Activated CD4-positive, alpha-beta T cell treated with anti-CD3 and anti-CD28 coated beads for 24 hours (primary cell): ENCODE measurements at regions not wholly inside any gene's neighbourhood (a gene's known extent, or its start where the extent isn't known, plus 50 kb on each side); places are given as distances from the start of the nearest gene placed in this dataset.

Source experiments
- DNase-seq, 2 donors: peaks; one replicate each; pipeline ENCODE4 v3.0.0-alpha.2; 2020; ENCODE audit warnings: low read depth in 2 of 2

DNA sequence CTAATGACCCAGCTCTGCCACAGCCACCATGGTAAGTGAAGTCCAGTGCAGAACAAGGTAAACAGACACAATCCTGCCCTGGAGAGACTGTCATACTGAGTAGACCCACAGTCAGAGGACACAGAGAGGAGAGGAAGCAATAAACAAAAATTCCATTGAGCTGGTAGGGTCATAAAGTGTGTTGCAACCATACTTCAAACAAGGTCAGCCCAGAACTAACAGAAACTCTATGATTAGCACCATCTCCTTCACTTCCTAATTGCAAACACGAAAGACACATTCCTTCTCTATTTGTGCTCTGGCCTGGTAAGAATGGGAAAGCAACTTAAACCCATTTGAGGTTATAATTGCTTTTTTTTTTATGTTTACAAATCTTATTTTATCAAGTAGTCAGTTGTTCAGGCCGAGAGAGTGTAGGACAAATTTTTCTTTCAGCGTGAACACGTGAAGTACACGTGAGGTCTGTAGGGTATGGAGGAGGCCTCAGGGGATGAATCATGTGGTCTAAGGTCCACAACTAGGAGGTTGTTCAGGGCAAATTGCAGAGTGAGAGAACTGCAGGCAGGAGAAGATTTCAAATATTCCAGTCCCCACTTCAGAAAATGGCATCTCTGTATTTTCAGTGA lies 71.4 kb upstream of the GLS start:
- no peak for DNase-seq

DNA sequence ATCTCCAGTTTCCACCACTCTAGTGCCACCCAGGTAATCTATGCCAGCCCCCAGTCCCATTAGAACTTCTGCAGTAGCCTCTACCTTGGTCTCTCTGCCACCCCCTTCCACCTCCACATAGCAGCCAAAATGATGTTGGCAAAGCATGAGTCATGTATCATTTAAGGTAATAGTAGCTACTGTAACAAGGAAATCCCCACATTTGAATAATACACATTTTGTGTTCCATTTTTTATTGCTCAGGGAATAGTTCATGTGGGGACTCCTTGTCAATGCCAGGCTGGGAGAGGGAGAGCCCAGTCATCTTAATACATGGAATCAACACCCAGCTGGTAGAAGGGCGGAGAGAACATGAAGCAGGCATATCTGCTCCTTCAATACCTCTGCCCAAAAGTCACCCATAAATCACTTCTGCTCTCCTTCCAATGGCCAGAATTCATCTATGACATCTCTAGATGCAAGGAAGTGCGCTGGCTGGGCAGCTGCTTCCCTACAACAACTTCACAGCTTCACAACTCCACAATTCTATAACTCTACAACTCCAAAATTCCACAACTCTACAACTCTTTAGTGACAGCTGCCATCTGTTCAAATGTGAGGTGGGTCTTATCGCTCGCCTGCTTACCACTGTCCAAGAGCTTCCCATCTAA lies 70.6 kb upstream of the GLS start:
- no peak for DNase-seq

- DNase-seq: no peak
Measured at GRCh38 chr2:190810981-190811587, 69.5 kb upstream of the GLS start.

GRCh38 chr2:190811811-190812210 lies 68.8 kb upstream of the GLS start:
- no peak for DNase-seq

DNA sequence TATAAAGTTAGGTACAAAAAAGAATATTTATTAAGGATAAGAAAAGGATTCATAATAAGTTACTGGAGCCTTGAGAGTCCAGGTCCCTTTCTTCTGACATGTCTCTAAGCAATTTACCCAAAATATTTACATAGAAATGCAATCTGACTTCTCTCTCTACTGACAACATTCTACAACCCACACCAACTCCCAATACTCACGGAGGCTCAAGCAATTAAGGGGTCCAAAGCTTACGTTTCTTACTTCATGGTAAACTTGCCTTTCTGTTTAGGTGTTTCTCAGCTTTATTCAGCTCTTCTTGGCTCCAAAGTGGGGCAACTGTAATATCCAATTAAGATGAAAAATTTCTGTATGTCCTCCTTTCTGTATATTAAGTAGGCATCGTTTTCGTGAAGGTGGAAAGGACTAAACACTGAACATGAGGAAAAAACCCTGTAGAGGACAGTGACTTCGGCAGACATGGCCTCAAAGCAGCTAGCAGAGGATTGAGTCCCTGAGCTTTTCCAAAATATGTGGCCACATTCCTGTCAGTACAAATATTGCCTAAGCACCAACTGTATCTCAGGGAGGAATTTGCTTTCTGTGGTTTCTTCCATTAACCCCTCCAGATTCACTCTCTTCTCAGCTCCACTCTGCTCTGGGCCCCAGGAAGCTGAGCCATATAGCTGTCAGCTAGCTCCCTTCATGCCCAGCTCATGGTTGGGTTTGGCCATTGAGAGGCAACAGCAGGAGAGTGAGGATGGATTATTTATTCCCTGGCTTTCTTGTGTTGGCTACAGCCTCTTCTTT lies 67.9 kb upstream of the GLS start:
- DNase-seq: no peak

DNA sequence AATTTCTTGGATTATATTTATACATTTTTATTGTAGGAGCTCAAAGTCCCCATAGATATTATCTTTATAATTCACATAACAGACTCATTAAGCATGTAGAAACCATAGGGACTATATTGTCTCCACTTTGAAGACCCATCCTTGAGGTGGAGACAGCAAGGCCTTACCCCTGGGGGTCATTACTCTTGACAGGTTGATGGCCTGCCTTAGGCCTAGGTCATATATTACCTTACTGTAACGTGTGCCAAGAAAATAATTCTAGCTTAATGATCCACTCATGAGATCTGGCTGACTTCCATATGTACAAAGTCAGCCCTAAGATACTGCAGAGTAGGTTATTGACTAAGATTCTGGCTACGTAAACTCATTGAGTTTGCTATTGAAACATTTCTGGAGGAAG lies 65.4 kb upstream of the GLS start:
- DNase-seq: no peak

- DNase-seq: no peak
Measured at GRCh38 chr2:190817082-190817481, 63.5 kb upstream of the GLS start.

DNA sequence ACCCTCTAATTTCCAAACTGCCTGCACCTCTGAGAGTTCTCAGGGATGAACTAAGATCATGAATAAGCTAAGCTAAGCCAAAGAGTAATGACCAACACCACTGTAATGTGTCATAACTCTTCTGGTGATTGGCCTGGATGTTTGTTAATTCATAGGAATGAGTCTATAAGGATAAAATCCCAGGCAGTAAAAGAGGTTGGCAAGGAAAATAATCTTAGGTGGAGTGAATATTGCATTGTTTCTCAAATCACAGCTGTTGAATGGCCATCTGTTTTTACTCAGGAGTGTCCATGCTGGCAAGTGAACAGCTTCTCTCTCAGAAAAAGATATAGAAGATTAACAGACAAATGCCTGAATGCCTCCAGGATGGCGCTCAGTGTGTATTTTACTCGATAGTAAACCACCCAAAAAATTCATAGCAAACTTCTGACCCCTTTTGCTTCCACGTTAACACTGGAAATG lies 60.8 kb upstream of the GLS start:
- DNase-seq: no peak

- no peak for DNase-seq
Measured at GRCh38 chr2:190820416-190820815, 60.2 kb upstream of the GLS start.

GRCh38 chr2:190822043-190822442 lies 58.6 kb upstream of the GLS start:
- DNase-seq: no peak

DNA sequence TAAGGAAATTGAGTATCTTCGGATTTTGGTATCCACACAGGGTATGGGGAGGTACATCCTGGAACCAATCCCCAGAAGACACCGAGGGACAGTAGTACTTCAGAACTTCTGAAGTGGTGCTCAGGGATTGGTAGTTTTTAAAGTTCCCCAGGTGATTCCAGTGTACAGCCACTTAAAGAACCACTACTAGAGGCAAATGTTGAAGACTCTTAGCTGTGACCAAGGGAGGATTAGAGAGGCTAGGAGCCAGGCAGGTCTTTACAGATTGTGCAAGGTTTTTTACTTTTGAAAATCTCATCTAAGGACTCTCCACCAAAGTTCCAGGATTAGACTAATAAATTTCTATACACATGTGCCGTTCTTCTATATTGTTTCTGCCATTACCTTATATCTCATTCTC lies 52.9 kb upstream of the GLS start:
- DNase-seq: no peak

GRCh38 chr2:190829642-190830041 lies 51.0 kb upstream of the GLS start:
- DNase-seq: no peak
